Endothelial cell of umbilical vein (primary cell): ENCODE measurements at regions not wholly inside any gene's neighbourhood (a gene's known extent, or its start where the extent isn't known, plus 50 kb on each side); places are given as distances from the start of the nearest gene placed in this dataset.

Source experiments
- BruUV-seq: library from RNA; stranded (reverse); fragments of 400-500 nt; replicated peaks from 2 replicates; lab custom pipeline; 2021; lab: Mats Ljungman, UMichigan
- CTCF ChIA-PET: fragments of 300-600, 350-600 bp; sonication (Branson Sonifier 250); formaldehyde crosslinking; loops from one replicate; lab custom pipeline; 2021; ENCODE audit warnings: antibody characterized with exemption, inconsistent platforms; lab: Charles Lee
- POLR2A ChIA-PET: fragments of 300-600, 350-600 bp; sonication (Branson Sonifier 250); formaldehyde crosslinking; loops from one replicate; lab custom pipeline; 2021; ENCODE audit warnings: antibody characterized with exemption, inconsistent platforms; lab: Charles Lee
- DNase-seq: peaks from one replicate; pipeline ENCODE4 v3.0.0-alpha.2; 2011; ENCODE audit warnings: low read depth, low spot score
- FAIRE-seq: peaks from 2 replicates; lab custom pipeline; 2011; peaks lifted over from hg19 to GRCh38; lab: Jason Lieb, UNC
- H2AFZ ChIP-seq: 2 replicates; pipeline ENCODE4 v1.6.0; 2012; ENCODE audit warnings: low read depth, low read length, control low read depth, inconsistent platforms
- H3K27ac ChIP-seq: 2 replicates; pipeline ENCODE4 v1.5.1; 2011; ENCODE audit warnings: low read depth, mild to moderate bottlenecking, control low read depth, low read length, moderate library complexity; ENCODE audit not compliant: insufficient read depth
- H3K27me3 ChIP-seq, 2 experiments: 2 replicates each; pipeline versions ENCODE4 v1.6.0 to v1.6.1; 2011; ENCODE audit warnings: low read length in 2 of 2, mixed read lengths in 1 of 2; ENCODE audit not compliant: control insufficient read depth in 2 of 2, insufficient read depth in 2 of 2
- H3K36me3 ChIP-seq, 2 experiments: 2 replicates in 1 of 2; 3 replicates in 1 of 2; pipeline ENCODE4 v1.5.1; 2011; ENCODE audit warnings: low read length in 2 of 2, mild to moderate bottlenecking in 1 of 2, moderate library complexity in 1 of 2; ENCODE audit not compliant: control insufficient read depth in 2 of 2, insufficient read depth in 2 of 2; ENCODE audit errors: extremely low read depth in 1 of 2
- H3K4me1 ChIP-seq: 3 replicates; pipeline ENCODE4 v1.5.1; 2011; ENCODE audit warnings: mild to moderate bottlenecking, low read length; ENCODE audit not compliant: control insufficient read depth, insufficient read depth; ENCODE audit errors: extremely low read depth
- H3K4me2 ChIP-seq: 2 replicates; pipeline ENCODE4 v1.6.1; 2011; ENCODE audit warnings: low read length, control low read depth, mixed read lengths; ENCODE audit not compliant: insufficient read depth
- H3K4me3 ChIP-seq, 3 experiments: fragments of 200-600 bp in 1 of 3; sonication (generic), shearing (Covaris generic) in 1 of 3; replicated peaks in 1 of 3; 2 replicates each; pipeline ENCODE4 v1.5.1; 2011 to 2016; ENCODE audit warnings: control low read depth in 3 of 3, low read length in 3 of 3, mild to moderate bottlenecking in 2 of 3, inconsistent platforms in 1 of 3, low read depth in 1 of 3, moderate library complexity in 1 of 3; ENCODE audit not compliant: insufficient read depth in 1 of 3
- H3K79me2 ChIP-seq: 2 replicates; pipeline ENCODE4 v1.6.0; 2012; ENCODE audit warnings: low read length, inconsistent platforms; ENCODE audit not compliant: control insufficient read depth, insufficient read depth
- H3K9ac ChIP-seq: replicated peaks from 2 replicates; pipeline ENCODE3; 2011; ENCODE audit warnings: low read length, control low read depth; ENCODE audit not compliant: insufficient read depth; ENCODE audit errors: extremely low read depth
- H3K9me1 ChIP-seq: replicated peaks from 3 replicates; pipeline ENCODE4 v1.6.0; 2011; ENCODE audit warnings: mild to moderate bottlenecking, low read length; ENCODE audit not compliant: control insufficient read depth, insufficient read depth; ENCODE audit errors: extremely low read depth
- H3K9me3 ChIP-seq: replicated peaks from 2 replicates; pipeline ENCODE4 v1.5.1; 2012; ENCODE audit warnings: low read length, inconsistent platforms; ENCODE audit not compliant: control insufficient read depth, insufficient read depth
- H4K20me1 ChIP-seq: replicated peaks from 2 replicates; pipeline ENCODE3; 2011; ENCODE audit warnings: mild to moderate bottlenecking, low read length; ENCODE audit not compliant: control insufficient read depth, insufficient read depth; ENCODE audit errors: extremely low read depth
- CTCF ChIP-seq, 2 donors: IDR thresholded peaks; 1 replicate in 1 of 2; 2 replicates in 1 of 2; pipeline ENCODE4 v1.5.1; 2011; ENCODE audit warnings: low read length in 2 of 2, mild to moderate bottlenecking in 2 of 2, moderate library complexity in 2 of 2, control low read depth in 1 of 2, inconsistent platforms in 1 of 2, low read depth in 1 of 2; ENCODE audit not compliant: insufficient read depth in 1 of 2; ENCODE audit errors: extremely low read depth in 1 of 2
- EZH2 ChIP-seq: IDR thresholded peaks from 2 replicates; pipeline ENCODE4 v1.6.1; 2012; ENCODE audit warnings: borderline replicate concordance, low read depth, mild to moderate bottlenecking, moderate library complexity, low read length, inconsistent platforms; ENCODE audit not compliant: severe bottlenecking
- FOS ChIP-seq: IDR thresholded peaks from 2 replicates; pipeline ENCODE4 v1.6.1; 2011; ENCODE audit warnings: mild to moderate bottlenecking, low read length, moderate library complexity, borderline replicate concordance; ENCODE audit not compliant: insufficient read depth
- GATA2 ChIP-seq: IDR thresholded peaks from 2 replicates; pipeline ENCODE4 v1.7.0; 2011; ENCODE audit warnings: low read depth, mild to moderate bottlenecking, moderate library complexity, mixed read lengths, low read length; ENCODE audit not compliant: insufficient read length, insufficient read depth
- JUN ChIP-seq: IDR thresholded peaks from 2 replicates; pipeline ENCODE4 v1.6.1; 2011; ENCODE audit warnings: borderline replicate concordance, low read depth; ENCODE audit not compliant: insufficient read length, insufficient read depth
- MAX ChIP-seq: IDR thresholded peaks from 2 replicates; pipeline ENCODE4 v1.6.1; 2011; ENCODE audit not compliant: insufficient read depth, insufficient read length
- MYC ChIP-seq: IDR thresholded peaks from one replicate; pipeline ENCODE4 v1.6.1; 2011; ENCODE audit warnings: mild to moderate bottlenecking, low read depth, low read length
- POLR2A ChIP-seq: IDR thresholded peaks from 2 replicates; pipeline ENCODE4 v1.6.1; 2012; ENCODE audit warnings: low read depth, mild to moderate bottlenecking, control low read depth, low read length
- POLR2AphosphoS5 ChIP-seq: IDR thresholded peaks from 2 replicates; pipeline ENCODE4 v1.6.1; 2012; ENCODE audit warnings: low read depth, mild to moderate bottlenecking, control low read depth, low read length, moderate library complexity; ENCODE audit not compliant: insufficient read depth
- dilution Hi-C: fragments of 300-500 bp; cut with MboI; formaldehyde crosslinking; loops from one replicate; pipeline ENCODE4 v1.15.0; 2019; ENCODE audit warnings: low sequenced_read_pairs; ENCODE audit not compliant: extremely low pct_ligation_motif_present
- intact Hi-C: fragments of 100-400 bp; cut with micrococcal nuclease; formaldehyde crosslinking; loops from one replicate; pipeline ENCODE4 v1.10.0; 2022

GRCh38 chr11:32033491-32033890, 57.4 kb upstream of the RCN1 start:
- H2AFZ ChIP-seq: no peak overlapping the region
- no peaks in the 10 kb centered on the region for H3K9me3 ChIP-seq
- no peaks in the 10 kb centered on the region for H3K79me2 ChIP-seq
- H3K4me2 ChIP-seq: no peak overlapping the region
- FAIRE-seq (no peak), DNase-seq (no peak)
- peaks cover 0 to 2% of the 10 kb centered on the region in 2 experiments for H3K27me3 ChIP-seq
- no TSS peak for BruUV-seq
- H3K4me1 ChIP-seq: no peaks in the 10 kb centered on the region
- no peak overlapping the region for H3K4me3 ChIP-seq
- H3K27ac ChIP-seq: no peak overlapping the region
- no peaks in the 10 kb centered on the region for H4K20me1 ChIP-seq
- H3K9ac ChIP-seq: no peak overlapping the region
- dilution Hi-C loops: loop anchor here (25.0 kb wide), 1 partner anchor 129 kb away; no protein-coding TSS in a partner anchor
- intact Hi-C loops: no loop called here
- POLR2A ChIA-PET: no interaction called here
- CTCF ChIA-PET: no interaction called here
- no peaks in the 10 kb centered on the region for H3K36me3 ChIP-seq
- TF ChIP-seq MYC (no peak), MAX (no peak), POLR2AphosphoS5 (no peak), EZH2 (no peak), CTCF (IDR thresholded peaks at IDR 0.05; ENCODE audit: extremely low read depth in 1 of 2, insufficient read depth in 1 of 2, low read depth in 1 of 2, low read length in 2 of 2) (no peak), FOS (no peak), JUN (no peak), POLR2A (no peak), GATA2 (no peak)
- H3K9me1 ChIP-seq: no peaks in the 10 kb centered on the region
